ENCODE measurements at regions not wholly inside any gene's neighbourhood (a gene's known extent, or its start where the extent isn't known, plus 50 kb on each side); places are given as distances from the start of the nearest gene placed in this dataset.

GRCh38 chr15:26028086-26028740 lies 165.1 kb upstream of the ATP10A start:
- TF ChIP-seq CTCF (IDR thresholded peaks at IDR 0.05; ENCODE audit: insufficient read depth, low read length) (no peak), POLR2AphosphoS5 (IDR thresholded peaks at IDR 0.05; ENCODE audit: low read depth) (no peak)

Measured in HL-60 (cell line).